Mammary epithelial cell (primary cell): ENCODE measurements at regions not wholly inside any gene's neighbourhood (a gene's known extent, or its start where the extent isn't known, plus 50 kb on each side); places are given as distances from the start of the nearest gene placed in this dataset.

Experiments
- EZH2 ChIP-seq: IDR thresholded peaks from 2 replicates; pipeline ENCODE4 v1.6.1; 2012; ENCODE audit warnings: low read length, inconsistent platforms, borderline replicate concordance
- TF ChIP-seq, protein P1 (sequence below), 2 donors: IDR thresholded peaks in 1 of 2; conservative IDR thresholded peaks in 1 of 2; 2 replicates each; pipeline ENCODE4 v1.5.1; 2011 to 2012; ENCODE audit warnings: inconsistent platforms in 2 of 2, low read length in 2 of 2, mild to moderate bottlenecking in 2 of 2, control low read depth in 1 of 2, low read depth in 1 of 2; ENCODE audit not compliant: insufficient read depth in 1 of 2; ENCODE audit errors: extremely low read depth in 1 of 2

DNA sequence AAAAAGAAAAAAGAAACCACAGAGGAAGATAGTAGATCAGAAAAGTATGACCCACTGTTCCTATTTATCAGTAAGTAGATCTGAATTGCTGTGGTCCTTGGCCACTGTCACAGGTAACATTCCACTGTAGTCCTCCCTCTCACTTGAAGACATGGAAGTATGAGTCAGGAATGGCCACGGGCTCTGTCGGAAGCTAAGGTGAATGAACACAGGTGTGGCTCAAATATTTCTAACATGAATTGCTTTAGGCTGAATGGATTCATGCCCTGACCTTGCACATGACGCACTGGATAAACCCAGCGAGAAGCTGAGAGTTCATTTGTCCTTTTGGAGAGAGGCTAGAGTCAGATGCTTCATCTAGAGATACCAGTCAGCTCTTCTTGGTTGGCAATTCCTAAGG lies 224.5 kb upstream of the SP8 start:
- no peak for TF ChIP-seq EZH2
- TF ChIP-seq, protein P1, sequence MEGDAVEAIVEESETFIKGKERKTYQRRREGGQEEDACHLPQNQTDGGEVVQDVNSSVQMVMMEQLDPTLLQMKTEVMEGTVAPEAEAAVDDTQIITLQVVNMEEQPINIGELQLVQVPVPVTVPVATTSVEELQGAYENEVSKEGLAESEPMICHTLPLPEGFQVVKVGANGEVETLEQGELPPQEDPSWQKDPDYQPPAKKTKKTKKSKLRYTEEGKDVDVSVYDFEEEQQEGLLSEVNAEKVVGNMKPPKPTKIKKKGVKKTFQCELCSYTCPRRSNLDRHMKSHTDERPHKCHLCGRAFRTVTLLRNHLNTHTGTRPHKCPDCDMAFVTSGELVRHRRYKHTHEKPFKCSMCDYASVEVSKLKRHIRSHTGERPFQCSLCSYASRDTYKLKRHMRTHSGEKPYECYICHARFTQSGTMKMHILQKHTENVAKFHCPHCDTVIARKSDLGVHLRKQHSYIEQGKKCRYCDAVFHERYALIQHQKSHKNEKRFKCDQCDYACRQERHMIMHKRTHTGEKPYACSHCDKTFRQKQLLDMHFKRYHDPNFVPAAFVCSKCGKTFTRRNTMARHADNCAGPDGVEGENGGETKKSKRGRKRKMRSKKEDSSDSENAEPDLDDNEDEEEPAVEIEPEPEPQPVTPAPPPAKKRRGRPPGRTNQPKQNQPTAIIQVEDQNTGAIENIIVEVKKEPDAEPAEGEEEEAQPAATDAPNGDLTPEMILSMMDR (conservative IDR thresholded peaks at IDR 0.05 in 1 of 2, IDR thresholded peaks at IDR 0.05 in 1 of 2; ENCODE audit: extremely low read depth in 1 of 2, insufficient read depth in 1 of 2, low read depth in 1 of 2, low read length in 2 of 2) = no peak
